ENCODE measurements at regions not wholly inside any gene's neighbourhood (a gene's known extent, or its start where the extent isn't known, plus 50 kb on each side); places are given as distances from the start of the nearest gene placed in this dataset.
"Not testable (repeated sequence)": the region's sequence is repeated elsewhere in the genome, so short reads cannot be mapped to it uniquely, and the experiment has no call there.

- DNase-seq (ENCODE audit: low spot score): no peak
Measured at GRCh38 chr12:74120644-74121043, 417.0 kb upstream of the ATXN7L3B start.

- no peak for DNase-seq (ENCODE audit: low spot score)
Measured at GRCh38 chr12:74129702-74130101, 407.9 kb upstream of the ATXN7L3B start.

- no peak for DNase-seq (ENCODE audit: low spot score)
Measured at GRCh38 chr12:74144396-74144795, 393.2 kb upstream of the ATXN7L3B start.

GRCh38 chr12:74145328-74145727, 392.3 kb upstream of the ATXN7L3B start:
- no peak for DNase-seq (ENCODE audit: low spot score)

- DNase-seq (ENCODE audit: low spot score): no peak
Measured at GRCh38 chr12:74148849-74149248, 388.8 kb upstream of the ATXN7L3B start.

GRCh38 chr12:74152370-74152769, 385.3 kb upstream of the ATXN7L3B start:
- no peak for DNase-seq (ENCODE audit: low spot score)

- DNase-seq (ENCODE audit: low spot score): no peak
Measured at GRCh38 chr12:74166096-74166495, 371.5 kb upstream of the ATXN7L3B start.

- no peak for DNase-seq (ENCODE audit: low spot score)
Measured at GRCh38 chr12:74169607-74170006, 368.0 kb upstream of the ATXN7L3B start.

GRCh38 chr12:74170645-74171477, 366.8 kb upstream of the ATXN7L3B start:
- no peak for DNase-seq (ENCODE audit: low spot score)

- no peak for DNase-seq (ENCODE audit: low spot score)
Measured at GRCh38 chr12:74171478-74171909, 366.1 kb upstream of the ATXN7L3B start.

- DNase-seq (ENCODE audit: low spot score): not testable (repeated sequence)
Measured at GRCh38 chr12:74174961-74175360, 362.7 kb upstream of the ATXN7L3B start.

GRCh38 chr12:74185360-74185759, 352.3 kb upstream of the ATXN7L3B start:
- DNase-seq (ENCODE audit: low spot score): no peak

GRCh38 chr12:74193191-74193590, 344.4 kb upstream of the ATXN7L3B start:
- no peak for DNase-seq (ENCODE audit: low spot score)

- DNase-seq (ENCODE audit: low spot score): no peak
Measured at GRCh38 chr12:74204236-74204635, 333.4 kb upstream of the ATXN7L3B start.

- no peak for DNase-seq (ENCODE audit: low spot score)
Measured at GRCh38 chr12:74227846-74228545, 309.6 kb upstream of the ATXN7L3B start.

GRCh38 chr12:74229671-74230070, 308.0 kb upstream of the ATXN7L3B start:
- DNase-seq (ENCODE audit: low spot score): no peak

- DNase-seq (ENCODE audit: low spot score): no peak
Measured at GRCh38 chr12:74235342-74235741, 302.3 kb upstream of the ATXN7L3B start.

GRCh38 chr12:74241341-74241740, 296.3 kb upstream of the ATXN7L3B start:
- DNase-seq (ENCODE audit: low spot score): no peak

GRCh38 chr12:74242088-74242487, 295.5 kb upstream of the ATXN7L3B start:
- no peak for DNase-seq (ENCODE audit: low spot score)

- DNase-seq (ENCODE audit: low spot score): no peak
Measured at GRCh38 chr12:74245458-74245857, 292.2 kb upstream of the ATXN7L3B start.

GRCh38 chr12:74250891-74251290, 286.7 kb upstream of the ATXN7L3B start:
- no peak for DNase-seq (ENCODE audit: low spot score)

- not testable (repeated sequence) for DNase-seq (ENCODE audit: low spot score)
Measured at GRCh38 chr12:74253826-74254225, 283.8 kb upstream of the ATXN7L3B start.

GRCh38 chr12:74254784-74255183, 282.9 kb upstream of the ATXN7L3B start:
- no peak for DNase-seq (ENCODE audit: low spot score)

Data from hepatic stellate cell (primary cell).